ENCODE measurements at regions not wholly inside any gene's neighbourhood (a gene's known extent, or its start where the extent isn't known, plus 50 kb on each side); places are given as distances from the start of the nearest gene placed in this dataset.

DNA sequence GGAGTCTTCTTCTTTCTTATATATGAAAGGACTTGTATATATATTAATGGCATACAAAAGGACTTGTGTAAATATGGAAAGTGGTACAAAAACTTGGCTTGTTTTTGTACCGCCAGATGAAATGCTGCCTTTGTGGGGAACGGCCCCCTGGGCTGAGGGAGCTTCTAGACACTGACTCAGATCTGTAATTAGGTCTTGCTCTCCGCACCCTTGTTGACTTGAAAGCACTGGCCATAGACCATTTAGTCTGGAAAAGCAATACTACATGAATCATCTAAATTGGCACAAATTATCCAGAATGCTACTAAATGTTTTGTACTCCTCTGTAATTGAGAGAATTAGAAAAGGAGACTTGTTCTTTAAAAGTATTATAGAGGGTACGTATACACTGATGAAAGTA lies 399.9 kb upstream of the RGS6 start:
- no peak for DNase-seq (ENCODE audit: low read depth in 2 of 3, low spot score in 2 of 3)

GRCh38 chr14:71532790-71533189 lies 399.4 kb upstream of the RGS6 start:
- DNase-seq (ENCODE audit: low read depth in 2 of 3, low spot score in 2 of 3), result no peak

DNA sequence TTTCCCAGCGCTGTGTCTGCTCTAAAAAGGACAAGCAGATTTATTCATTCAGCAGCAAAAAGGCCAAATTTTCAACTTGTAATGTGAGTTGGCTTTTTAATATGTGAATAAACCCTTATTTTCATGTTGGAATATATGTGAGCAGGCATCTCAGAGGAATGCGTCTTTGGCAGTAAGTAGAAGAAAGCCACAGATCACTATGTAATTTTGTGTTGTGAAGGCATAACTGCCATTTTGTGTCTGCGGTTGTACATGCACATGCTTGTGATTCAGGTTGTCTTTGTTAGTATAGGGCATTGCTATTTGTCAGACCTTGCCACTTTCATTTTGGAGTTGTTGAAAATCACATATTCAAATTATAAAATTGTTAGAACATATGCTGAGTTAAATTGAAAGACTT lies 398.8 kb upstream of the RGS6 start:
- DNase-seq (ENCODE audit: low read depth in 2 of 3, low spot score in 2 of 3), result no peak

DNA sequence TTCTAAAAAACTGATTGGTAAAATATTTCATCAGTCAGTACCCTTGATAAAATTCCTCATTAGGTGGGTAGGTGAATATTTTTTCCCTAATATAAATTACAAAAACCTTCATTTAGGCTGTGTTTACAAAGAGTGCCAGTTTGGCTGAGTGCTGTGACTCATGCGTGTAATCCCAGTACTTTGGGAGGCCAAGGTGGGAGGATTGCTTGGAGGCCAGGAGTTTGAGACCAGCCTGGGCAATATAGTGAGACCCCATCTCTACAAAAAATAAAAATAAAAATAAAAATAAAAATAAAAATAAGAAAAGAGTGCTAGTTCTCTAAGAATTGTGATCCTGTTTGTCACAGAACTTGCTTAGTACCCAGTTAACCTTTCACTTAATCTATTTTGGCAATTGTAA lies 398.4 kb upstream of the RGS6 start:
- DNase-seq (ENCODE audit: low read depth in 2 of 3, low spot score in 2 of 3), result no peak

DNA sequence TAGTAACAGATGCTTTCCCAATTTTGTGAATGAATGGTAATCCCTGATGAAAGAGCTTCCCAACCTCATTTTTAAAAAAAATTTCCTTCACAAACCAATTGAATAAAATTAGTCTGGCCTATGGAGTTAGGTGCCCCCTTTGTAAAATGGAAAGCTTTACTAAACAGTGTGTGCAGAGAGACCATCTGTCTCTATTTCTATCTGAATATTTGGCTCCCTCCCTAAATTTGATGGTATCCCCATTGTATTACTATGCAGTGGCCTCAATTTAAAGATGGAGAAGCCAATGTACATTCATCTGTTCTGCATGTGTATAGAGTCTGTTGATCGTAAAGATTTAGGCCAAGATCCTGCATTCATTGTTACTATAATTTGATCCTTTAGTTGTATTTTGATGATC lies 397.7 kb upstream of the RGS6 start:
- DNase-seq (ENCODE audit: low read depth in 2 of 3, low spot score in 2 of 3), result no peak

- no peak for DNase-seq (ENCODE audit: low read depth in 2 of 3, low spot score in 2 of 3)
Observed at GRCh38 chr14:71536015-71536740, 396.1 kb upstream of the RGS6 start.

DNA sequence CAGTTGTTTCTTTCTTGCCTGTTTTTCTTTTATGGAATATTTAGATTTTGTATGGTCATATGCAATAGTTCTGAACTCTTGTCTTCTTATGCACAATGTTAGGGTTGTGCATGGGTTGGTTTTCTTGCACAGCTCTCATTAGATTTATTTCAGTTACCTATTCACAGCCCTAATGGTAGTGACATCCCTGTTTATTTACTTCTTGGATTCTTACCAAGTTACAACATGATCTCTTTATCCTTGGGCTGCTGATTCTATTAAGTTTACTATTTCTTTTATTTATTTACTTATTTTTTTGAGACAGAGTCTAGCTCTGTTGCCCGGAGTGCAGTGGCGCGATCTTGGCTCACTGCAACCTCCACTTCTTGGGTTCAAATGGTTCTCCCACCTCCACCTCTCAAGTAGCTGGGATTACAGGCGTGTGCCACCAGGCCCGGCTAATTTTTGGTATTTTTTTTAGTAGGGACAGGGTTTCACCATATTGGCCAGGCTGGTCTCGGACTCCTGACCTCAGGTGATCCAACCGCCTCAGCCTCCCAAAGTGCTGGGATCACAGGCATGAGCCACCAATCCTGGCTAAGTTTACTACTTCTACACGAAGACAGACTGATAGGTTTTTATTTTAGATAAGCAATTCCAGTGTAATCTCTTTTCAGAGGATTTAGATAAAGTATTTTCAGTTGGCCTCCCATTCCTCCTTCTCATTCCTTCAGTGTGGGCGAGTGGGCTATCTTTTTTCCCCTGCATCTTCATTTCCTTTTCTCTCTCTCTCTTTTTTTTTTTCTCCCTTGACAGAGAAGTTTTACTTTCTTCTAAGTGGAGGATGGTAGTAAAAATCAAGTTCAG lies 395.1 kb upstream of the RGS6 start:
- no peak for DNase-seq (ENCODE audit: low read depth in 2 of 3, low spot score in 2 of 3)

- DNase-seq (ENCODE audit: low read depth in 2 of 3, low spot score in 2 of 3), result no peak
Observed at GRCh38 chr14:71538288-71538687, 393.9 kb upstream of the RGS6 start.

DNA sequence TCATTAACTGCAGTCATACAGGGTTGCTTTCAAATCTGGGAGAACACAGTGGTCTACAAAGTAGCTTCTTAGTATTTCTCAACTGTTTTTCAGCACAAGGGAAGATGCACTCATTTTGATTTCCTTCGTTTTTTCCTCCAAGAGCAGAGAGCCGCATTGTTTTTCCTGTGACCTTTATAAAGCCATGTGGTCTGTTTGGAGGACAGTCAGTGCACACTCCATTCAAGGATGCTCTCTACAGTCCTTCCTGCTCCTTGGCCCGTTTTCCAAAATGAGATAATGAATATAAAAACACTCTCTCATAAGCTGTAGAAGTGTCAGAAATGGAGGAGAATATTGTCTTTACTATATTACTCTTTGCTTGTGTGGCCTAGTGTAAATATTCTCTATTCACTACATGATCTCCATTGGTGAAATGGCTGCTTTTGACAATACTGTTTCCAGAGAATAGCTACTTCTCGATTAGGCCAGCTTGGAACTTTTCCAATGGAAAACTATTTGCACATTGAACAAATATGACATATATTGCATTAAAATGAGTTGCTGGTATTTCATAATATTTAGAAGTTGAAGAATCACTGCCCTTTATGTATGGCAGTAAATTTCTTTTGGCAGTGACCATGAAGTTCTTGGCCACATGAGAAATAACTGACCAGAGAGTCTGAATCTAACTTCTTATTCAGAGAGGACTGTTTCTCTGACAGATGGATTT lies 393.1 kb upstream of the RGS6 start:
- no peak for DNase-seq (ENCODE audit: low read depth in 2 of 3, low spot score in 2 of 3)

DNA sequence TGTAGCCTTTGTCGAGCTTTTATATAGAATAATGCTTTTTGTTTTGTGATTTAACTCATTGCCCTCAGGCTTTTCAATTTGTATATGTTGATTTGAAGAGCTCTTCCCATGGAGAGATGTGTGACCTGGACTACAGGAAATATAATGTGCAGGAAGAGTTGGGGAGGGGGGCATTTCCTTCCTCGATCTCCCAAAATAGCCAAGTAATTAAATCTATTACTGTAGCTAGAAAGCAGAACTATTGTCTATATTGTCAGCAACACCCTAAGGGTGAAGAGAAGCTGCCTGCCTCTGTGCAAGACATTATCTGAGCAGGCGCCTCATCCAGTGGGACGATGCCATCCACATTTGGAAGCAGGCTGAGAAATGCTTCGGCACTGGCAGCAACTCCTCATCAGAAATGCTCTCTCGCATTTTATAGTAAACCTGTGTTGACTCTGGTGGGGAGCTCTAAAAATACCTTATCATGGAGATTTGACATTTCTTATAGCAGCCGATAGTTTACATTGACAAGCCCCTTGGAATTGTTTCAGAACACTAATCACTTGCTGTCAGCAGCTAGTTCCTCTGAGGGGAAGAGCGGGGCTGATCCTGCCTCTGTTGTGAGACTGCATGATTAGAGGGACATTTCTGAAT lies 392.5 kb upstream of the RGS6 start:
- no peak for DNase-seq (ENCODE audit: low read depth in 2 of 3, low spot score in 2 of 3)

- no peak for DNase-seq (ENCODE audit: low read depth in 2 of 3, low spot score in 2 of 3)
Observed at GRCh38 chr14:71541271-71541670, 391.0 kb upstream of the RGS6 start.

- no peak for DNase-seq (ENCODE audit: low read depth in 2 of 3, low spot score in 2 of 3)
Observed at GRCh38 chr14:71541973-71542690, 390.1 kb upstream of the RGS6 start.

GRCh38 chr14:71549421-71550050 lies 382.7 kb upstream of the RGS6 start:
- DNase-seq (ENCODE audit: low read depth in 2 of 3, low spot score in 2 of 3), result no peak

GRCh38 chr14:71550367-71550766 lies 381.9 kb upstream of the RGS6 start:
- no peak for DNase-seq (ENCODE audit: low read depth in 2 of 3, low spot score in 2 of 3)

GRCh38 chr14:71551291-71551950 lies 380.8 kb upstream of the RGS6 start:
- DNase-seq (ENCODE audit: low read depth in 2 of 3, low spot score in 2 of 3), result no peak

- no peak for DNase-seq (ENCODE audit: low read depth in 2 of 3, low spot score in 2 of 3)
Observed at GRCh38 chr14:71552809-71553208, 379.4 kb upstream of the RGS6 start.

GRCh38 chr14:71553779-71554178 lies 378.4 kb upstream of the RGS6 start:
- DNase-seq (ENCODE audit: low read depth in 2 of 3, low spot score in 2 of 3), result no peak

- DNase-seq (ENCODE audit: low read depth in 2 of 3, low spot score in 2 of 3), result no peak
Observed at GRCh38 chr14:71554323-71554722, 377.9 kb upstream of the RGS6 start.

- DNase-seq (ENCODE audit: low read depth in 2 of 3, low spot score in 2 of 3), result no peak
Observed at GRCh38 chr14:71554959-71555612, 377.1 kb upstream of the RGS6 start.
